ENCODE measurements at regions not wholly inside any gene's neighbourhood (a gene's known extent, or its start where the extent isn't known, plus 50 kb on each side); places are given as distances from the start of the nearest gene placed in this dataset.

DNA sequence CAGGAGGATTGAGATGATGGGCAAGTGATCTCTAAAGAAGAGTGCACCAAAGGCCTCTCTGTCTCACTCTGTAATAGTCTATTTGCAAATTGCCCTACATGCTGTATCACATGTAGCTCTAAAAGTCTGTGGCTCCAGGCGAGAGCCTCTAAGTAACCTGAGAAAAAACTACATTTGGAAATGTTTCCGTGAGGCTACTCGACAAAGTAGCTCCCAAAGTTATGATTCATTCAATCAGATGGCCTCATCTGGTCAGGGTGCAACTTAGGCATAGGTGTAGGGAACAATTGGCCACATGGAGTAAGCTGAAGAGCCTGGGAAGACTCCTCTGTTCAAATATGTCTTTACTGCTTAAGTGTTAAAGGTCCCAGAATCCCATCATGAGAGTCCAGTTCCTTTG is 155.4 kb upstream of the PLEKHG7 start:
- Histone ChIP-seq H3K27me3 (ENCODE audit: control insufficient read depth, insufficient read depth, low read length) (no peaks in the 10 kb centered on the region), H3K4me1 (peaks cover 58% of the 10 kb centered on the region), H3K9ac (no peak overlapping the region), H3K9me3 (ENCODE audit: control insufficient read depth, low read length) (no peaks in the 10 kb centered on the region), H3K4me2 (ENCODE audit: low read length) (no peak overlapping the region), H2AFZ (peak overlapping the region; percentile 62), H3K4me3 (ENCODE audit: low read depth, low read length) (no peak overlapping the region), H3K36me3 (ENCODE audit: control insufficient read depth, insufficient read depth, low read length) (no peaks in the 10 kb centered on the region), H3K27ac (peak overlapping the region; percentile 71), H3K79me2 (no peaks in the 10 kb centered on the region)
- TF ChIP-seq CTCF (IDR thresholded peaks at IDR 0.05) = no peak

- Histone ChIP-seq H3K27me3 (ENCODE audit: control insufficient read depth, insufficient read depth, low read length) (no peaks in the 10 kb centered on the region), H3K4me1 (peaks cover 56% of the 10 kb centered on the region), H3K9ac (no peak overlapping the region), H3K4me3 (ENCODE audit: low read depth, low read length) (no peak overlapping the region), H2AFZ (peak overlapping the region; percentile 62), H3K9me3 (ENCODE audit: control insufficient read depth, low read length) (no peaks in the 10 kb centered on the region), H3K36me3 (ENCODE audit: control insufficient read depth, insufficient read depth, low read length) (no peaks in the 10 kb centered on the region), H3K4me2 (ENCODE audit: low read length) (no peak overlapping the region), H3K27ac (peak overlapping the region; percentile 71), H3K79me2 (no peaks in the 10 kb centered on the region)
- TF ChIP-seq CTCF (IDR thresholded peaks at IDR 0.05) = no peak
These were observed 156.0 kb upstream of the PLEKHG7 start for GRCh38 chr12:92546635-92547348.

GRCh38 chr12:92546259-92546634 is 156.5 kb upstream of the PLEKHG7 start:
- no peaks in the 10 kb centered on the region for H3K9me3 ChIP-seq (ENCODE audit: control insufficient read depth, low read length)
- H3K27me3 ChIP-seq (ENCODE audit: control insufficient read depth, insufficient read depth, low read length) = no peaks in the 10 kb centered on the region
- no peak overlapping the region for H3K4me3 ChIP-seq (ENCODE audit: low read depth, low read length)
- no peak overlapping the region for H3K9ac ChIP-seq
- no peak for TF ChIP-seq CTCF (IDR thresholded peaks at IDR 0.05)
- H3K36me3 ChIP-seq (ENCODE audit: control insufficient read depth, insufficient read depth, low read length) = no peaks in the 10 kb centered on the region
- H2AFZ ChIP-seq = peak overlapping the region; percentile 19
- H3K4me2 ChIP-seq (ENCODE audit: low read length) = no peak overlapping the region
- H3K27ac ChIP-seq = peak overlapping the region; percentile 71
- peaks cover 53% of the 10 kb centered on the region for H3K4me1 ChIP-seq
- no peaks in the 10 kb centered on the region for H3K79me2 ChIP-seq

DNA sequence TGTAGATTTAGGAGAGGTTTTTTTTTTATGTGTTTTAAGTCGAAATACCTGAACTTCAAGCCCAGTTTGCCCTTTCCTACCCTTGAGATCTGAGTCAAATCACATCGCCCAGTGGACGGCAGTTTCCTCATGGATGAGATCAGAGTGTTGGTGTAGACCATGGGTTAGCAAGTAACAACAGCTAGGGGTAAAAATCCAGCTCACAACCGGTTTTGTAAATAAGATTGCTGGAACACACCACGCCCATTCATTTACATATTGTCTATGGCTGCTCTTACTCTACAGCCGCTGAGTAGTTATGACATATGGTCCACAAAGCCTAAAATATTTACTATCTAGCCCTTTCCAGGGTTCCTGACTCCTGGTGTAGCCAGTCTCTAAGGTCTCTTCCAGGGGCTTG is 158.5 kb upstream of the PLEKHG7 start:
- H3K9ac ChIP-seq = no peak overlapping the region
- peaks cover 67% of the 10 kb centered on the region for H3K4me1 ChIP-seq
- peak overlapping the region; percentile 74 for H2AFZ ChIP-seq
- no peaks in the 10 kb centered on the region for H3K9me3 ChIP-seq (ENCODE audit: control insufficient read depth, low read length)
- H3K27ac ChIP-seq = peak overlapping the region; percentile 96
- no peaks in the 10 kb centered on the region for H3K36me3 ChIP-seq (ENCODE audit: control insufficient read depth, insufficient read depth, low read length)
- peak overlapping the region; percentile 65 for H3K4me2 ChIP-seq (ENCODE audit: low read length)
- H3K79me2 ChIP-seq = no peaks in the 10 kb centered on the region
- no peak for TF ChIP-seq CTCF (IDR thresholded peaks at IDR 0.05)
- no peaks in the 10 kb centered on the region for H3K27me3 ChIP-seq (ENCODE audit: control insufficient read depth, insufficient read depth, low read length)
- peak overlapping the region; percentile 32 for H3K4me3 ChIP-seq (ENCODE audit: low read depth, low read length)

GRCh38 chr12:92543840-92544239 is 158.9 kb upstream of the PLEKHG7 start:
- Histone ChIP-seq H2AFZ (peak overlapping the region; percentile 74), H3K36me3 (ENCODE audit: control insufficient read depth, insufficient read depth, low read length) (no peaks in the 10 kb centered on the region), H3K4me3 (ENCODE audit: low read depth, low read length) (peak overlapping the region; percentile 32), H3K27ac (peak overlapping the region; percentile 96), H3K4me2 (ENCODE audit: low read length) (peak overlapping the region; percentile 65), H3K27me3 (ENCODE audit: control insufficient read depth, insufficient read depth, low read length) (no peaks in the 10 kb centered on the region), H3K4me1 (peaks cover 72% of the 10 kb centered on the region), H3K9me3 (ENCODE audit: control insufficient read depth, low read length) (no peaks in the 10 kb centered on the region), H3K9ac (no peak overlapping the region), H3K79me2 (no peaks in the 10 kb centered on the region)
- no peak for TF ChIP-seq CTCF (IDR thresholded peaks at IDR 0.05)
